Loucy (cell line): ENCODE measurements at regions not wholly inside any gene's neighbourhood (a gene's known extent, or its start where the extent isn't known, plus 50 kb on each side); places are given as distances from the start of the nearest gene placed in this dataset.

Experiments
- CTCF ChIP-seq: fragments of 200-600 bp; sonication (generic); conservative IDR thresholded peaks from 2 replicates; pipeline ENCODE4 v1.5.1; 2014; ENCODE audit warnings: mild to moderate bottlenecking, antibody characterized with exemption, low read length
- EZH2phosphoT487 ChIP-seq: fragments of 200-600 bp; IDR thresholded peaks from 2 replicates; pipeline ENCODE4 v1.6.1; 2018; ENCODE audit warnings: antibody characterized with exemption, mild to moderate bottlenecking, moderate library complexity, borderline replicate concordance

- TF ChIP-seq CTCF (no peak), EZH2phosphoT487 (no peak)
Measured at GRCh38 chr19:30792561-30793505, 420.6 kb downstream of the ZNF536 start.
